DOHH2 (cell line): ENCODE measurements at regions not wholly inside any gene's neighbourhood (a gene's known extent, or its start where the extent isn't known, plus 50 kb on each side); places are given as distances from the start of the nearest gene placed in this dataset.

Experiments
- H3F3A ChIP-seq: fragments of 200-600 bp; sonication (generic), shearing (Covaris generic); 2 replicates; pipeline ENCODE4 v1.6.0; 2016; ENCODE audit warnings: antibody characterized with exemption, mild to moderate bottlenecking; ENCODE audit not compliant: control insufficient read depth, insufficient read depth
- H3K27ac ChIP-seq: fragments of 200-600 bp; sonication (generic); 2 replicates; pipeline ENCODE4 v1.5.1; 2014; ENCODE audit warnings: low read depth, mild to moderate bottlenecking, low read length, moderate library complexity
- H3K27me3 ChIP-seq: fragments of 200-600 bp; sonication (generic); 2 replicates; pipeline ENCODE4 v1.6.1; 2014; ENCODE audit warnings: mild to moderate bottlenecking, low read length, mixed read lengths; ENCODE audit not compliant: control insufficient read depth
- H3K36me3 ChIP-seq: fragments of 200-600 bp; sonication (generic); 2 replicates; pipeline ENCODE4 v1.6.1; 2014; ENCODE audit warnings: mild to moderate bottlenecking, low read length, moderate library complexity, mixed read lengths; ENCODE audit not compliant: control insufficient read depth
- H3K4me1 ChIP-seq: fragments of 200-600 bp; sonication (generic); 2 replicates; pipeline ENCODE4 v1.6.1; 2014; ENCODE audit warnings: mild to moderate bottlenecking, low read length, mixed read lengths; ENCODE audit not compliant: control insufficient read depth
- H3K4me2 ChIP-seq: fragments of 200-600 bp; sonication (generic); 2 replicates; pipeline ENCODE4 v1.6.0; 2014; ENCODE audit warnings: mild to moderate bottlenecking, low read length, moderate library complexity
- H3K4me3 ChIP-seq: fragments of 200-600 bp; sonication (generic); 2 replicates; pipeline ENCODE4 v1.5.1; 2014; ENCODE audit warnings: mild to moderate bottlenecking, low read length, mixed read lengths
- H3K79me2 ChIP-seq: fragments of 200-600 bp; sonication (generic); 2 replicates; pipeline ENCODE4 v1.6.1; 2014; ENCODE audit warnings: mild to moderate bottlenecking, low read length, mixed read lengths; ENCODE audit not compliant: control insufficient read depth
- H3K9me2 ChIP-seq: fragments of 200-600 bp; sonication (generic); replicated peaks from 2 replicates; pipeline ENCODE4 v1.6.1; 2014; ENCODE audit warnings: mild to moderate bottlenecking, low read length, mixed read lengths; ENCODE audit not compliant: control insufficient read depth
- H3K9me3 ChIP-seq: fragments of 200-600 bp; sonication (generic); 2 replicates; pipeline ENCODE4 v1.6.1; 2014; ENCODE audit warnings: antibody characterized with exemption, low read length, mixed read lengths; ENCODE audit not compliant: control insufficient read depth, insufficient read depth
- H4K20me1 ChIP-seq: fragments of 200-600 bp; sonication (generic); 2 replicates; pipeline ENCODE4 v1.6.0; 2014; ENCODE audit warnings: low read depth, mild to moderate bottlenecking, antibody characterized with exemption, low read length, moderate library complexity; ENCODE audit not compliant: control insufficient read depth, insufficient read depth
- CTCF ChIP-seq: fragments of 200-600 bp; sonication (generic); IDR thresholded peaks from one replicate; pipeline ENCODE4 v1.5.1; 2014; ENCODE audit warnings: antibody characterized with exemption, mild to moderate bottlenecking, low read depth, low read length; ENCODE audit not compliant: poor library complexity, severe bottlenecking
- EZH2phosphoT487 ChIP-seq: fragments of 200-600 bp; sonication (generic); IDR thresholded peaks from 2 replicates; pipeline ENCODE4 v1.6.1; 2017; ENCODE audit warnings: borderline replicate concordance, mild to moderate bottlenecking, antibody characterized with exemption, low read length, moderate library complexity, mixed read lengths

- no peaks in the 10 kb centered on the region for H3K27me3 ChIP-seq
- no peaks in the 10 kb centered on the region for H3K9me3 ChIP-seq
- H3K9me2 ChIP-seq, result no peaks in the 10 kb centered on the region
- H3K4me1 ChIP-seq, result no peaks in the 10 kb centered on the region
- H3F3A ChIP-seq, result no peaks in the 10 kb centered on the region
- no peaks in the 10 kb centered on the region for H3K36me3 ChIP-seq
- H3K4me2 ChIP-seq, result no peak overlapping the region
- no peaks in the 10 kb centered on the region for H4K20me1 ChIP-seq
- H3K27ac ChIP-seq, result no peak overlapping the region
- no peaks in the 10 kb centered on the region for H3K79me2 ChIP-seq
- TF ChIP-seq CTCF, result no peak
- TF ChIP-seq EZH2phosphoT487, result no peak
- H3K4me3 ChIP-seq, result no peak overlapping the region
Measured at GRCh38 chr10:36114141-36114540, 472.0 kb upstream of the FZD8 start.

- no peak for TF ChIP-seq CTCF
- TF ChIP-seq EZH2phosphoT487, result no peak
- no peak overlapping the region for H3K4me3 ChIP-seq
- no peaks in the 10 kb centered on the region for H3K9me3 ChIP-seq
- no peak overlapping the region for H3K4me2 ChIP-seq
- H3K36me3 ChIP-seq, result no peaks in the 10 kb centered on the region
- H3F3A ChIP-seq, result no peaks in the 10 kb centered on the region
- no peaks in the 10 kb centered on the region for H4K20me1 ChIP-seq
- H3K79me2 ChIP-seq, result no peaks in the 10 kb centered on the region
- H3K4me1 ChIP-seq, result no peaks in the 10 kb centered on the region
- no peaks in the 10 kb centered on the region for H3K9me2 ChIP-seq
- H3K27me3 ChIP-seq, result no peaks in the 10 kb centered on the region
- H3K27ac ChIP-seq, result no peak overlapping the region
Measured at GRCh38 chr10:36111676-36112075, 469.6 kb upstream of the FZD8 start.

GRCh38 chr10:36110097-36110496, 468.0 kb upstream of the FZD8 start:
- no peaks in the 10 kb centered on the region for H4K20me1 ChIP-seq
- no peaks in the 10 kb centered on the region for H3K36me3 ChIP-seq
- no peaks in the 10 kb centered on the region for H3K4me1 ChIP-seq
- no peaks in the 10 kb centered on the region for H3K27me3 ChIP-seq
- H3K9me2 ChIP-seq, result no peaks in the 10 kb centered on the region
- no peaks in the 10 kb centered on the region for H3F3A ChIP-seq
- H3K4me3 ChIP-seq, result no peak overlapping the region
- TF ChIP-seq EZH2phosphoT487 (no peak), CTCF (no peak)
- no peak overlapping the region for H3K27ac ChIP-seq
- H3K79me2 ChIP-seq, result no peaks in the 10 kb centered on the region
- no peak overlapping the region for H3K4me2 ChIP-seq
- no peaks in the 10 kb centered on the region for H3K9me3 ChIP-seq
